B cell (primary cell): ENCODE measurements at regions not wholly inside any gene's neighbourhood (a gene's known extent, or its start where the extent isn't known, plus 50 kb on each side); places are given as distances from the start of the nearest gene placed in this dataset.

Experiments used
- EZH2 ChIP-seq: IDR thresholded peaks from 2 replicates; pipeline ENCODE4 v1.6.1; 2012; ENCODE audit warnings: borderline replicate concordance, low read depth, mild to moderate bottlenecking, moderate library complexity, low read length; ENCODE audit not compliant: insufficient read depth, poor library complexity, severe bottlenecking
- TF ChIP-seq, protein P1 (sequence below): fragments of 200-600 bp; IDR thresholded peaks from one replicate; pipeline ENCODE4 v1.8.0; 2022; ENCODE audit warnings: antibody characterized with exemption, mild to moderate bottlenecking

DNA sequence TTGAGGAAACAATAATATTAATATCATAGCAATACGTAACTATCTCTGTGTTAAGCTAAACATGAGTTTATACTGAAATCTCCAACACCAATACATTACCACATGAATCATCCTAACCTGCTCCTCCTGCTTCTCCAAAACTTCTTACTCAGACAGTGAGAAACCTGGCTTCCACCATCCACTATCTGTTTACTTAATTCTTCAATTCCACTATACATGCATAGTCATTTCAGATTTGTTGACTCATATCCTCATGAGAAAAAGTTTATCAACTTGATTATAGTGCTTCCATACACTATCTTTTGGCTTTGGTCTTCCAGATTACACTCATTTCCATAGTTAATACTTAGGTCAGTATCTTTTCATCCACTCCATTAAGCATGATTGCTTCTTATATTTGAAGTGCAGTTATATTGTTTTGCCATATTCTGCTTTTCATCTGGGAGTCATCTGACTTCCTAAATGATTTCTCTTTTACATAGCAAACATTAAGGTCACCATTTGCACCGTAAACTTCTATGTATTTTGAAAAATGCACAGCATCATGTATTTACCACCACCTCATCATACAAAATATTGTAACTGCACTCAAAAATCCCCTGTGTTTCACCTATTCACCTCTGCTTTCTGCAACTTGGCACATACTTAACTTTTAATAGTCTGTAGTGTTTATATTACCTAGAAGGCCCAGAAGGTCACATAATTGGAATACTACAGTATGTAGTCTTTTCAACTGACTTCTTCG is 970.6 kb downstream of the DIPK2A start:
- TF ChIP-seq, protein P1, sequence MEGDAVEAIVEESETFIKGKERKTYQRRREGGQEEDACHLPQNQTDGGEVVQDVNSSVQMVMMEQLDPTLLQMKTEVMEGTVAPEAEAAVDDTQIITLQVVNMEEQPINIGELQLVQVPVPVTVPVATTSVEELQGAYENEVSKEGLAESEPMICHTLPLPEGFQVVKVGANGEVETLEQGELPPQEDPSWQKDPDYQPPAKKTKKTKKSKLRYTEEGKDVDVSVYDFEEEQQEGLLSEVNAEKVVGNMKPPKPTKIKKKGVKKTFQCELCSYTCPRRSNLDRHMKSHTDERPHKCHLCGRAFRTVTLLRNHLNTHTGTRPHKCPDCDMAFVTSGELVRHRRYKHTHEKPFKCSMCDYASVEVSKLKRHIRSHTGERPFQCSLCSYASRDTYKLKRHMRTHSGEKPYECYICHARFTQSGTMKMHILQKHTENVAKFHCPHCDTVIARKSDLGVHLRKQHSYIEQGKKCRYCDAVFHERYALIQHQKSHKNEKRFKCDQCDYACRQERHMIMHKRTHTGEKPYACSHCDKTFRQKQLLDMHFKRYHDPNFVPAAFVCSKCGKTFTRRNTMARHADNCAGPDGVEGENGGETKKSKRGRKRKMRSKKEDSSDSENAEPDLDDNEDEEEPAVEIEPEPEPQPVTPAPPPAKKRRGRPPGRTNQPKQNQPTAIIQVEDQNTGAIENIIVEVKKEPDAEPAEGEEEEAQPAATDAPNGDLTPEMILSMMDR: no peak
- no peak for TF ChIP-seq EZH2
